NOMO-1 (cell line): ENCODE measurements at regions not wholly inside any gene's neighbourhood (a gene's known extent, or its start where the extent isn't known, plus 50 kb on each side); places are given as distances from the start of the nearest gene placed in this dataset.
A peak's percentile ranks its signal among the peaks of the same experiment; 100 is the strongest.
"Not testable (repeated sequence)": the region's sequence is repeated elsewhere in the genome, so short reads cannot be mapped to it uniquely, and the experiment has no call there.

Experiments used
- DNase-seq, 2 experiments: peaks; one replicate each; lab custom pipeline; 2025; ENCODE audit not compliant: unreplicated experiment in 2 of 2; lab: John Stamatoyannopoulos, UW

DNA sequence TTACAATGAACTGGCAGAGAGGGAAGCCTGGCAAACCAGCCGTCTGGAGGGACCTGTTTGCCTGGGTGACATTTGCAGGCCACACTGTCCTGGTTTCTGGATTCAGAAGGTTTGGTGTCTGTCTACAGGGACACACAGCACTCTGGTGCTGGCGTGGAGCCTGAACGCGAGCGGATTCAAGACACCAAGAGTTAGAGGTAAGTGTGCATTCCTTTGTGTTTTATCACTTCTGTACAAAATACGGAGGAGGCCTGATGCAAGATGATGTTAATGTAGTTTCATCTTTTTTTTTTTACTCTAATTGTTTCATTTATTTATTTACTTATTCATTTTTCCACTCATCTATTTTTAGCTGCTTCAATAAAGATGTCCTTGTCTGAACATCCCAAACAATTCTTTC is 485.3 kb upstream of the ADARB2 start:
- DNase-seq: no peak

DNA sequence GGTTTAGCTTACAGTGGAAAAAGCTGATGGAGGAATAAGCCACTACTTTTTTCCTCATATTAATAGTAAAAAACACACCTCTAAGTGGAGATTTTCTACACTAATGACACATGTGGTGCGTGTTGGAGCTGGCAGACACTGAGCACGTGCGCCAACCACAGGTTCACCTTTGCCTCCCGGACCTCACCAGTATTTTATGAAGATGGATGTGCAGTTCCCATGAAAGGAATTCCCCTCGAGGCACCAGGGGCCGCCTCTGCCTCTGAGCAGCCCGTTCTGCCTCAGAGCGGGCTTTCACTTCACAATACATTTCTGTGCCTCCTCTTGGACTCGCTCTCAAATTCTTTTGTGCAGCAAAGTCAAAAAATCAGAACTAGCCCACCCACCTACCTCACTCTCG is 477.5 kb upstream of the ADARB2 start:
- no peak for DNase-seq

DNA sequence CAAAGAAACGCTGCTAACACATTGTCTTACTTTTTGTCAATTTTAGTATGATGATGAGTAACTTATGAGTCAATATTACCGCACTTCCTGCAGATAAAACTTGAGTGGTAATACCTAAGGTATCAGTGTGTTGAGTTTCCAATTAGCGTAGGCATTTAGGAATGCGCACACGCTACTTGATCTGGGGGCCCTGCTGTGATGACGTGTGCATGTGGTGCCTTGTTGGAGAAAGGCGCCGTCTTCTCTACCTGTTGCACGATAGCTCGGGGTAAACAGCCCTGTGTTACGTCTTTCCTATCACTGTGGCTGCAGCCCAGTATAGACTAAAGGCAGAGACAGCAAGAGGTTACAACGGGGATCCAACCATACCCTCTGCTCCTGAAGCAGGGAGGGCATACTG is 476.8 kb upstream of the ADARB2 start:
- no peak for DNase-seq

DNA sequence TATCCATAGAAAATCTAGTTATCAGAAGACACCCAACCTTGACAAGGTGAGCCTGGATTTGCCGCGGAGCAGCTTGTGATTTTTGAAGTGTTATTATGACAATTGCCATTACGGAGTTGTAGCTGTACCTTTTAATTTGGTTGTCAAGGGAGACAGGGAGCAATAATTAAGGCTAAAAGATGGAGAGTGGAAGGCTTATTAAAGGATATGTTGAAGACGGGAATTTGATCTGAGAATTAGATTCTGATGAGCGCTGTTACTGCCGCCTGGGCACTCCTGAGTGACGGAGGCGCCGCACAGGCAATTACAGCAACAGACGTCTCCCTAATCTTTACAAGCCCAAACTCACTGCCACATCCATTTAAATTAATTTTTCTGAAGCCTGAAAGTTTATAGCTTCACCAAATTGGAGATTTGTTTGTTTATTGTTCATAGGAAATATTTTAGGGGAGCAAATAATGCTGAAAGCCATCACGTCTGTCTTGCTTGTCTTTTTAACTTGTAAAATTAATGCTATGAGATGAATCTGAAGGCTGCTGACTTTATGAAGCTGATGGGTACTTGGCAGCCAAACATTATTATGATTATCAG is 475.0 kb upstream of the ADARB2 start:
- DNase-seq: no peak

DNA sequence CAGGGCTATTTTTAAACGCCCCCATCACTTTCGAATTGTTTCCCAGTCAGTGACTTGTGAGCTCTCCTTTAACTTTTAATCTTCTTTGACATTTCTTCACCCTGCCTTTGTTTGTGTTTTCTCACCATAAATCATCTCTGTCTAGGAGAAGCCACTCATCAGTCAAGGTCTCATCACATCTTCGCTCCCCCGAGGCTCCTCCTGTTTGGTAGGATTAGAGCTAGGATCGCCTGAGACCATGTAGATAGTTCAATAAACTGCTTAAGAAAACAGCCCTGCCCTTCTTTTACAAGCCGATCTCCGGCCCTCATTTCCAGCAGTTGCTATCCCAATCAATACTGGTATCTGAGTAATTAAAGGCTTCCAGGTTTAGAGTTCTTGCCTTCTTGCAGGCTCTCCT is 472.8 kb upstream of the ADARB2 start:
- DNase-seq: no peak

DNA sequence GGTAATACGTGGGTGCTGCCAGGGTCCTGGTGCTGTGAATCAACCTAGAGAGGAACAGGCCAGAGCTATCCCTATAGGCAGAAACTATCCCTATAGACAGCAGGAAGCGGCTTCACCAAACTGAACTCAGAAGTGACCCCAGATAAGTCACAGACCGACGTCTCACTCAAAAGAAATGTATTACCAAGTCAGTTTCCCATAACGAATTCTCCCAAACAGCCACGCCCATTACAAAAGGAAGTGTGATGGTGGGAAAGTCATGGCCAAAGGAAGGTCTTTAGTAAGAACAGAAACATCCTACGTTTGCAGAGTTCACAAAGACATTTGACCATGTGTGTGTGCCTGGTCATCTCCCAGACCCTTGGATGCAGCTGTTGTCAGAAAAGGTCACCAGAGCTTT is 470.8 kb upstream of the ADARB2 start:
- no peak for DNase-seq

DNA sequence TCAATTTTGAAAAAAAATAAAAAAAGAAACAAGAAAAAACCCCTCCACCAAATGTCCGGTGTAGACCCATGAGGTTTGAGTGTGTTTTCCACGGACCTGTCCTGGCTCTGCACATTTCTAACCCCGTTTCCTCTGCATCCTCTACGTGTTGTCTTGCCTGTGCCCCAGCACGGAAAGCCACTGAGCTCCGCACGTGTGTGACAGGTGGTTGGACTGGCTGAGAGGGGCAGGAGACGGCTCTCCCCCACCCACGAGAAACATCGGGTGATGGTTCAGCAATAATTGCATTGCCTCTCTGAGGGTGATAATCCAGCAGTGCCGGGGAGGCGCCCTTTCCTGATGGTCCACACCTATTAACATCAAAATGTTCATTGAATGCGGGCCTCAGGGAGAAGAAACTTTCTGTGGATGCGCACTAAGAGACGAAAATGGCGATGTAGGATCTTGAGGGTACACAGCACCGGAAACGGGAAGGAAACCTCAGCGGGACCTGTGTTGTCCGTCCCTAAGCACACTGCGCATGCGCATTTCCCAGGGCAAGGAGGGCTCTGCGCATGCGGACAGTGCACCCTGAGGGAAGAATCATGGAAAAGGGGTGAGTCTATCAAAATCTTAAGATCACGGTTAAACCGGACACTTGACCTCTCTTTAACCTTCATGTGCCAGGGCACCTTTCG is 470.1 kb upstream of the ADARB2 start:
- no peak for DNase-seq

DNA sequence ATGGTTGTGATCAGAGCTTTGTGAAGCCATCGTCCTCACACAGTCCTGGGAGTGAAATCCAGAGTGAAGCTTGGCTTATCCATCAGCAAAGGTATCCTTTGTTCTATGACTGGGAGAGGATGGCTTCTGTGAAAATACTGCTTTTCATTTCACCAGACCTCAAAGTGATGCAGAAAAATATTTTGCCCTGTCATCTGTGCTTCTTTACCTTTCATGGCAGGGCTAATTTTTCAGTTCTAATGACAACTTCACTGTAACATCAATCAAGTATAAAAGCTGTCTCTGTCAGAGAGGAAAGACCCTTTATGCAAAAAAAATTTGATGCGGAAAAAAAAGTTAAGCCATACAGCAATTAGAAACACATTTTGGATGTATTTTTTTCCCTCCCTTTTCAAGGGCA is 468.1 kb upstream of the ADARB2 start:
- no peak for DNase-seq

DNA sequence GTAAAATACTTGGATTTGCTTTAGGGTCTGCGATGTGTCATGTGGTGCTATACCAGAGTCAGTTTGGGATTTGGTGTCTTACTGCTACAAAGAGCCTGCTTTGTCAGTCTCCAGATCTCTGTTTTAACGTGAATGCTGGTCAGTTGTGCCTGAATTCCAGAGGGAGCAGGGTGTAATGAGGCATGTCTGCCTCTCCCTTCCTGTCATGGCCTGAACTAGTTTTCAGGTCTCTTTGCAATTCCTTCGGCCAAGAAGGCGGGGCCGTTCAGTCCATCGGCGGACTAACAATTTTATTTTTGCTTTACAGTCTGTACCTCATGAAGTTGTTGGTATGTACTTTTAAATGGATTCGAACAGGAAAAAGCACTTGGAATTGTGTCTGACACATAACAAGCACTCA is 465.1 kb upstream of the ADARB2 start:
- DNase-seq: no peak

DNA sequence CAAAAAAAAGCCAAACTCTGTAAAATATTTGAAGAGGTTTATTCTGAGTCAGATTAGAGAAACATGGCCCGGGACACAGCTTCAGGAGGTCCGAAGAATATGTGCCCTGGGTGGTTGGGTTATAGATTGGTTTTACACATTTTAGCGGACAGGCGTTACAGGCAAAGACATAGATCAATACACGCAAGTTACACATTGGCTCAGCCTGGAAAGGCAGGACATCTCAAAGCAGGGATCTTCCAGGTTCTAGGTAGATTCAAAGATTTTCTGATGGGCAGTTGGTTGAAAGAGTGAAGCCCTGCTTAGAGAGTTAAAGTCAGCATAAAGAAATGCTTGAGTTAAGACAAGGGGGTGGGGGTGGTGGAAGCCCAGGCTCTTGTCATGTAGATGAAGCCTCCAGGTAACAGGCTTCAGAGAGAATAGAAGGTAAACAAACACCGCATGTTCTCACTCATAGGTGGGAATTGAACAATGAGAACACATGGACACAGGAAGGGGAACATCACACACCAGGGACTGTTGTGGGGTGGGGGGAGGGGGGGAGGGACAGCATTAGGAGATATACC is 464.3 kb upstream of the ADARB2 start:
- DNase-seq: no peak

DNA sequence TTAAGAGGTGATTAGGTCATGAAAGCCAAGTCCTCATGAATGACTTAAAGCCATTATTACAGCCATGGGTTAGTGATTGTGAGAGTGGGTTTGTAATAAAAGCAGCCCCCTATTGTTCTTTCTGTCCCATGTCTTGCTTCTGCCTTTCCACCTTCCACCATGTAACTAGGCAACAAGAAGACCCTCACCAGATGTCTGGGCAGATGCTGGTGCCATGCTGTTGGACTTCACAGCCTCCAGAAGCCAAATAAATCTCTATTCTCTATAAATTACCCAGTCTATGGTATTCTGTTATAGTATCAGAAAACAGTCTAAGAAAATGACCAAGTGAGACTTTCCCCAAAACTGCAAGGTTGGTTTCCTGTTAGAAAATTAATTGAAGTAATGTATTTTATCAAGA is 460.3 kb upstream of the ADARB2 start:
- DNase-seq: no peak

DNA sequence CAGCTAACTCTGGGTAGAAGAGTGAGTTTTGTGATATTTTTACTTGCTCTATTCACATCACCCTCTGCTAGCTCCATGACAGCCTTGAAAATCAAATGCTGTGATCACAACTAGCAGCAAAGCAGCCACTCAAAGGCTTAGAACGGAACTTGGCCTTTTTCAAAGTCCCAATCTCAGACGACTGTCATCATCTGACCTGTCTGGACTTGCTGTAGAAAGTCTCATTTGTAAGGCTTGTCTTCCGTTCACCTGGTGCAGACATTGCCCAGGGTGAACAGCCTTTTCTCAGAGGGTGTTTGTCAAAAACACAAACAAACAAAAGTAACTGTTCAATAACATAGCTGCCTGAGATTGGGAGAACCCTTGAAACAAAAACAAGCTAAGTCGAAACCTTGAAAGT is 458.9 kb upstream of the ADARB2 start:
- DNase-seq: no peak

DNA sequence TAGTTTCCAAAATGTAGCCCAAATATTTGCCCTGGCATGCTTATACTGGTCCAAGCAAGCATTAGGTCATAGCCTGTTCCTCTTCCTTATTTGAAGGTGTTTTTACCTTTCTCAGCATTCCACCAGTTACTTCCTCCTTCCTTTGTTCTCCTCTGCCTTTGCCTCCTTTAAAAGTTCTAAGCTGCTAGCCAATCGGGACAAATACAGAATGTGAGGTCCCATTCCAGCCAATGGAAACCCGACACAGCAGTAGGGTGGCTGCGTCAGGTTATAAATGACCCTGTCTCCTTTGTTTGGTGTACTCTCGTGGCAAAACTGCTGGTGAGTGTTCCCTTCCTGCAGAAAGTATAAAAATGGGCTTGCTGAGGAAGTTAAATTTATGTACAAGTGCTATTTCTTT is 452.0 kb upstream of the ADARB2 start:
- DNase-seq: not testable (repeated sequence)

DNA sequence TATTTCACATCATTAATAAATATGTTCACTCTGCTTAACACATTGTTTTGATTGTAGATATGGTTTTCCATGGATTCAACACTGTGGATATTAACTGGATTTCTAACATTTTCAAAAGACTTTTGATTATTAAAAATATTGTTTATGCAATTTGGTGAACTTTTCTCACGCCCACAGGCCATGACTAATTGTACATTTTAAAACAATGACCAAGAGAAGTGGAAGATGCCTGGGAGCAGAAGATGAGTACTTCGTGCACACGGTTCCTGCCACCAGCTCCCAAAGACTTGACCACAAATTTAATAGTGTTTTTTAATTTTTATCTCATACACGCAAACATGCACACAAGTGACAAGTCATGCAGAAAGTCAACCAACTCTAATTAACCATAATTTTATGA is 451.0 kb upstream of the ADARB2 start:
- DNase-seq: no peak

DNA sequence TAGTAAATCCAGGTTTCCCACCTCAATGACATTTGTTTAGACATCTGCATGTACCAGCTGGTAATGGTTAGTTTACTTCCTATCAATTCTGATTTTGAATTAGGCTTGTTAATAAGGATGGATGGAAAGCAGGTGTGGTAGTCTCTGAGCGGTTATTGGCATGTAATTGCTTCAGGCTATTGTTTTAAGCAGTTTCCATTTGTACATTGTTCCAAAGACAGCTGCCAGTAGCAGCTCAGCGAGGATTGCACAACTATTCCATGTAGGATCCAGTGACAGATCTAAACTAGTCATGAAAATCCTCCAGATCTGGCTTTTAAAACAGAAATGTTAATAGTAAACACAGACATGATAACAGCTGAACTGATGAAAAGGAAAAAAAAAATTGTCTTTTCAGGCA is 436.0 kb upstream of the ADARB2 start:
- no peak for DNase-seq

DNA sequence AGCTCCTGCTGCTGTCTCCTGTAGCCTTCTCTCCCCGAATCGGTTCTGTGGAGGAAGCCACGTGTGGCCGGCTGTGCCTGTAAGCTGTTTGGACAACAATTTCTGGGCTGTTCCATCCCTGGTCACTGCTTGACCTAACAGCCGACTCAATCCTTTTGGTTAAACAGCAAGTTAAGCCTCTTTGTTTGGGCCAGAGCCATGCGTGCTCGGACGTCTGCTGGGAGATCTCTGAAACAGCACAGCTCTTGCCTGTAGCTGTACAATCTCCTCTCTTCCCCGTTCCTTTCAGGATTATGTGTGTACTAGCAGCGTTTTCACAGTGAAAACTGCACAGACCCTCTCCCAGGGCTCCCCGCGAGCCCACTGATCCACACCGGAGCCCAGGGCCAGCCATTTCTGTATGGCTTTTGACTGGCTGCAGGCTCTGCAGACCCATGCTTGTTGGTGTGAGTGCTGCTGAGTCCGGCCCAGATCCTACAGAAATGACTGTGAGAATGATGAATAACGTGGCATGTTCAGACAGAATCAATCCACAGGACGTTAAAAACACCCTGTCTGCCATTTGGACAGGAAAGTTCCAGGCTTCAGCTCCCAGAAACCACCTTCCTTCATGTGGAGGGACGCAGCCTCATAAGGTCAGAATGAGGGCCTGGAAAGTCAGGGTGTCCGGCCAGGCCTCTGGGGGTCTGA is 428.6 kb upstream of the ADARB2 start:
- no peak for DNase-seq

DNA sequence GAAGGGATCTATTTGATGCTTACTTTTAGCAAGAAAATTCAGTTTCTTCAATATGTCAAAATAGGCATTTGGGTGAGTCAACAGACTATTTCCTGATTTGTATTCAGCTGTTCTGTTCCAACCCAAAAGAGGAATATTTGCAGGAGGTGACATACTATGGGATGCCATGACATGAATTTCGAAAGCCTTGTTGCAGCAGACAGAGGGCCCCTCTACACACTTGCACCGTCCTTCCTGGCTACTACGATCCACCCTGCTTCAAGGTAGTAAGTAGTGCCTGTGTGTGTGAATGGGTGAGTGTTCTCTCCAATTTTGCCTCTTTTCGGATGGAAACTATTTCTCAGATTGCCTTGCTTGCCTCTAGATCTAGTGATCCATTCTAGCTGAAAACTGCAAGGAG is 413.0 kb upstream of the ADARB2 start:
- peak; percentile 17 to 38 for DNase-seq

DNA sequence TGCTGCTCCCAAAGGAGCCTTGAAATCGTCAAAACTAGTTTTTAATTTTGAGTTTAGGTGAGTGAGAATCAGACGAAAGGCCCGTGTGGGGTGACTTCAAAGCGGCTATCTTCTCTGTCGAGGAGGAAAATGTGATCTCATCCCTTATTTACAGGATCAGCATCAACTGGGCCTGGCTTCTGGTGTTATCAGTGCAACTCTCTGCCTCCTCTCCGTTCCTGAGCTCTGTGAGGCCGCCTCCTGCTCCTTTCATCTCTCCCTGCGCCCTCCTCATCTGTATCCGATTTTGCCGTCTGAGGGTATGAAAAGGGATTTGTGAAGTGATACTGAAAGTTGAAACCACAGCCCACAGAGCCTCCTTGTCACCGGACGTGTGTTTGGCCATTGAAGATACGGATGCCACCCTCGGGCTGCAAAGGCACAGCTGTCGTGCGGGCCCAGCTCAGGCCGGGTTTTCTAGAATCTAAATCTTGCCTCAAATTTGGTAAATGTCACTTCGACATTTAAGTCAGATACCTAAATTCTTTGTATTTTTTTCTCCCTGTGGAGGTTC is 408.7 kb upstream of the ADARB2 start:
- peak; percentile 74 to 83 for DNase-seq

DNA sequence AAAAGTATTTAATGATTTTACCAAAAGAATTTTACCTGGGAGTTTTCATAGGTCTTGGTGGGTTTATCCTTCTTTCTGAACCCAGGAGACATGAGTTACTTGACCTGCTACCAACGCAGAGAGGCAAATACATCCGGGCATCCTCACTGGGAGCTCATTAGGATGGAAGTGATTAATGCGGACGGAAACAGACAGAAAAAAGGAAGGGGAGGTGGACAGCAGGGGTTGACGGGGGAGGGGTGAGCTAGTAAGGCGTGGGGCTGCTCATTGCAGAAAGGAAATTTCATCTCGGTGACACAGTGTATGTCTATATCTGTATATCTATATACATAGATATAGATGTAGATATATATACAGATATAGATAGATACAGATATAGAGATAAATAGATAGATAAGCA is 408.2 kb upstream of the ADARB2 start:
- peak in 1 of 2 experiments; percentile 1 for DNase-seq

DNA sequence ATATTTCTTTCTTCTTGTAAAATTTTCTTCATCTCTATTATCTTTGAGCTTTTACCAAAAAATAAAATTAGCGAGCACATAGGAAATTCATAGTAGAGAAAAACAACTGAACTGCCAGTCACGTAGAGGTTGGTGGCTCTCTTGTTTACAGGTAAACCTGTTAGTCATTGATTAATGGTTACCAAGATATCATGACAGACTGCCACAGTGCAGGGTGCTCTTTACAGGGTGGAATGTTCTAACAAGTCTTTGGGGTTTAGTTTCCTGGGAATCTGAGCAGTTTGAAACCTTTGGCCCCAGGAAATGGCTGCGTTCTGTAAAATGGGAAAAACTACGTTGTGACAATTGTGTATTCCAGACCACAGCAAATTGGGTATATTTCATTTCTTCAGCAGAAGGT is 407.3 kb upstream of the ADARB2 start:
- DNase-seq: no peak

DNA sequence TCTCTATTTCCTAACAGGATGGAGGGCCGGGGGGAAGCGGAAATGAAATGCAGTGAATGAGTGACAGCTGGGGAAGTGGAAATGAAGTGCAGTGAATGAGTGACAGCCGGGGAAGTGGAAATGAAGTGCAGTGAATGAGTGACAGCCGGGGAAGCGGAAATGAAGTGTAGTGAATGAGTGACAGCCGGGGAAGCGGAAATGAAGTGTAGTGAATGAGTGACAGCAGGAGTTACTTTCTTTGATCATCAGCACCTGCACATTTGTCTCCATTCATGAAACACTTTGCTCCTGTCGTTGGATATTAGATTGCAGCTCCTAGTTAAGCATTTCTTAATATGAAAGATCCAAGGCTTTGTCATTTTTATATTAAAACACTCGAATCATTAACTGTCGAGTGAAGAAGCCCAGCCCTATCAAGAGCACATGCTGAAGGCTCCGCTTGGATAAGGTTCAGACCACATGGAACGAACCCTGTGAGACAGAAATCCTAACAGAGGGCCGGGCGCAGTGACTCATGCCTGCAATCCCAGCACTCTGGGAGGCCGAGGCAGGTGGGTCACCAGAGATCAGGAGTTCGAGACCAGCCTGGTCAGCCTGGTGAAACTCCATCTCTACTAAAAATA is 406.0 kb upstream of the ADARB2 start:
- no peak for DNase-seq
